SK-N-SH treated with all-trans-retinoic acid at 6 μM for 48 hours (cell line): ENCODE measurements at regions not wholly inside any gene's neighbourhood (a gene's known extent, or its start where the extent isn't known, plus 50 kb on each side); places are given as distances from the start of the nearest gene placed in this dataset.

ENCODE experiments used
- ATAC-seq: fragments of 200-7000 bp; cut with Tn5 transposase; 3 replicates; pipeline ENCODE4 v1.9.1; 2020; ENCODE audit warnings: mild to moderate bottlenecking, moderate library complexity
- ARNTL ChIP-seq: fragments of 450-650 bp; formaldehyde crosslinking; IDR thresholded peaks from 2 replicates; pipeline ENCODE4 v1.5.0; 2020; ENCODE audit warnings: low read depth, mild to moderate bottlenecking, moderate library complexity, borderline replicate concordance
- BACH2 ChIP-seq: fragments of 250-450 bp; sonication (Bioruptor Pico); IDR thresholded peaks from 2 replicates; pipeline ENCODE4 v1.9.0; 2021; ENCODE audit warnings: mild to moderate bottlenecking, borderline replicate concordance
- CREB5 ChIP-seq: fragments of 250-450 bp; sonication (Bioruptor Pico); IDR thresholded peaks from 2 replicates; pipeline ENCODE4 v1.5.1; 2020; ENCODE audit warnings: low read depth, mild to moderate bottlenecking, moderate library complexity
- CSDC2 ChIP-seq: fragments of 250-450 bp; sonication (Bioruptor Pico); IDR thresholded peaks from 2 replicates; pipeline ENCODE4 v1.5.0; 2020; ENCODE audit warnings: mild to moderate bottlenecking, moderate library complexity
- CSRNP3 ChIP-seq: fragments of 250-450 bp; sonication (Bioruptor Pico); IDR thresholded peaks from 2 replicates; pipeline ENCODE4 v1.5.1; 2021; ENCODE audit warnings: mild to moderate bottlenecking, moderate library complexity
- ESRRG ChIP-seq: fragments of 250-450 bp; sonication (Bioruptor Pico); IDR thresholded peaks from 2 replicates; pipeline ENCODE4 v1.6.1; 2021; ENCODE audit warnings: mild to moderate bottlenecking
- GLIS3 ChIP-seq: fragments of 250-450 bp; sonication (Bioruptor Pico); IDR thresholded peaks from 2 replicates; pipeline ENCODE4 v1.5.0; 2020; ENCODE audit warnings: mild to moderate bottlenecking, moderate library complexity
- ISL1 ChIP-seq: fragments of 250-450 bp; sonication (Bioruptor Pico); IDR thresholded peaks from 2 replicates; pipeline ENCODE4 v2.1.2; 2022; ENCODE audit warnings: mild to moderate bottlenecking, moderate library complexity
- OSR1 ChIP-seq: fragments of 250-450 bp; sonication (Bioruptor Pico); IDR thresholded peaks from 2 replicates; pipeline ENCODE4 v1.8.0; 2022; ENCODE audit warnings: moderate library complexity, mild to moderate bottlenecking, inconsistent platforms
- PATZ1 ChIP-seq: fragments of 250-450 bp; sonication (Bioruptor Pico); IDR thresholded peaks from 2 replicates; pipeline ENCODE4 v1.8.0; 2020; ENCODE audit warnings: mild to moderate bottlenecking, moderate library complexity, borderline replicate concordance
- POU6F1 ChIP-seq: fragments of 250-450 bp; sonication (Bioruptor Pico); IDR thresholded peaks from 2 replicates; pipeline ENCODE4 v1.8.0; 2021; ENCODE audit warnings: low read depth, mild to moderate bottlenecking, moderate library complexity, borderline replicate concordance
- PPARA ChIP-seq: fragments of 250-450 bp; sonication (Bioruptor Pico); IDR thresholded peaks from 2 replicates; pipeline ENCODE4 v1.5.0; 2020; ENCODE audit warnings: mild to moderate bottlenecking, borderline replicate concordance
- RARB ChIP-seq: fragments of 250-450 bp; sonication (Bioruptor Pico); IDR thresholded peaks from 2 replicates; pipeline ENCODE4 v1.8.0; 2021; ENCODE audit warnings: mild to moderate bottlenecking, moderate library complexity
- SNAI2 ChIP-seq: fragments of 250-450 bp; sonication (Bioruptor Pico); IDR thresholded peaks from 2 replicates; pipeline ENCODE4 v1.5.0; 2020; ENCODE audit warnings: mild to moderate bottlenecking, moderate library complexity
- TCF4 ChIP-seq: fragments of 250-450 bp; sonication (Bioruptor Pico); IDR thresholded peaks from 2 replicates; pipeline ENCODE4 v1.8.0; 2021; ENCODE audit warnings: mild to moderate bottlenecking, moderate library complexity, borderline replicate concordance
- TSHZ2 ChIP-seq: fragments of 250-450 bp; sonication (Bioruptor Pico); IDR thresholded peaks from 2 replicates; pipeline ENCODE4 v1.5.0; 2020; ENCODE audit warnings: mild to moderate bottlenecking, moderate library complexity
- ZC3H10 ChIP-seq: fragments of 250-450 bp; sonication (Bioruptor Pico); IDR thresholded peaks from 2 replicates; pipeline ENCODE4 v1.5.1; 2021; ENCODE audit warnings: mild to moderate bottlenecking, moderate library complexity
- ZFP3 ChIP-seq: fragments of 250-450 bp; sonication (Bioruptor Pico); IDR thresholded peaks from 2 replicates; pipeline ENCODE4 v1.5.0; 2020; ENCODE audit warnings: mild to moderate bottlenecking, moderate library complexity
- ZFP30 ChIP-seq: fragments of 450-650 bp; formaldehyde crosslinking; IDR thresholded peaks from 2 replicates; pipeline ENCODE4 v1.5.0; 2022; ENCODE audit warnings: mild to moderate bottlenecking, moderate library complexity
- ZNF565 ChIP-seq: fragments of 450-650 bp; formaldehyde crosslinking; conservative IDR thresholded peaks from 2 replicates; pipeline ENCODE4 v1.5.0; 2020; ENCODE audit warnings: low read depth, mild to moderate bottlenecking, moderate library complexity
- ZNF70 ChIP-seq: fragments of 450-650 bp; formaldehyde crosslinking; IDR thresholded peaks from 2 replicates; pipeline ENCODE4 v1.5.0; 2020; ENCODE audit warnings: mild to moderate bottlenecking, moderate library complexity
- ZNF8 ChIP-seq: fragments of 450-650 bp; formaldehyde crosslinking; IDR thresholded peaks from 2 replicates; pipeline ENCODE4 v1.5.0; 2020; ENCODE audit warnings: mild to moderate bottlenecking, moderate library complexity

GRCh38 chr2:220006152-220006621 lies 378.8 kb downstream of the SLC4A3 start:
- TF ChIP-seq SNAI2 (CRISPR knock-in tag): no peak
- TF ChIP-seq ZNF565: no peak
- no peak for TF ChIP-seq CSRNP3 (CRISPR knock-in tag)
- no peak for TF ChIP-seq CREB5 (CRISPR knock-in tag)
- no peak for TF ChIP-seq ZFP3
- ATAC-seq: peak; percentile 37; the same call in 1 of the 3 replicates

GRCh38 chr2:220011859-220012258 lies 384.4 kb downstream of the SLC4A3 start:
- ATAC-seq: no peak
- TF ChIP-seq CSDC2 (CRISPR knock-in tag): no peak
- no peak for TF ChIP-seq ZC3H10 (CRISPR knock-in tag)
- no peak for TF ChIP-seq ESRRG
- no peak for TF ChIP-seq POU6F1 (CRISPR knock-in tag)
- TF ChIP-seq PPARA (CRISPR knock-in tag): no peak
- no peak for TF ChIP-seq TCF4 (CRISPR knock-in tag)
- no peak for TF ChIP-seq ISL1 (CRISPR knock-in tag)
- no peak for TF ChIP-seq PATZ1

GRCh38 chr2:220014961-220015360 lies 387.5 kb downstream of the SLC4A3 start:
- no peak for ATAC-seq
- TF ChIP-seq RARB (CRISPR knock-in tag) (no peak), OSR1 (CRISPR knock-in tag) (no peak), POU6F1 (CRISPR knock-in tag) (no peak), ZNF8 (CRISPR knock-in tag) (no peak), GLIS3 (CRISPR knock-in tag) (no peak), ZFP30 (CRISPR knock-in tag) (no peak), PATZ1 (no peak), ZFP3 (no peak), TSHZ2 (CRISPR knock-in tag) (no peak), PPARA (CRISPR knock-in tag) (no peak), ARNTL (no peak), ZC3H10 (CRISPR knock-in tag) (no peak), TCF4 (CRISPR knock-in tag) (no peak), ISL1 (CRISPR knock-in tag) (no peak), ZNF565 (no peak), ESRRG (no peak), SNAI2 (CRISPR knock-in tag) (no peak), CSRNP3 (CRISPR knock-in tag) (no peak), ZNF70 (CRISPR knock-in tag) (no peak), BACH2 (CRISPR knock-in tag) (no peak)
